Astrocyte (in vitro differentiated cells and primary cell): ENCODE measurements at regions not wholly inside any gene's neighbourhood (a gene's known extent, or its start where the extent isn't known, plus 50 kb on each side); places are given as distances from the start of the nearest gene placed in this dataset.

Experiments used
- DNase-seq: peaks from one replicate; pipeline ENCODE4 v3.0.0-alpha.2; 2010; ENCODE audit warnings: low read depth
- FAIRE-seq: peaks from 2 replicates; lab custom pipeline; 2011; peaks lifted over from hg19 to GRCh38; lab: Jason Lieb, UNC
- H2AFZ ChIP-seq: 2 replicates; pipeline ENCODE4 v1.6.0; 2012; ENCODE audit warnings: low read depth, low read length, inconsistent platforms
- H3K27ac ChIP-seq: 2 replicates; pipeline ENCODE4 v1.5.1; 2011; ENCODE audit warnings: low read depth, low read length, inconsistent platforms
- H3K27me3 ChIP-seq: 2 replicates; pipeline ENCODE4 v1.6.0; 2011; ENCODE audit warnings: low read length, inconsistent platforms; ENCODE audit not compliant: insufficient read depth
- H3K36me3 ChIP-seq: 2 replicates; pipeline ENCODE4 v1.5.1; 2011; ENCODE audit warnings: low read length, inconsistent platforms; ENCODE audit not compliant: insufficient read depth
- H3K4me1 ChIP-seq: 2 replicates; pipeline ENCODE4 v1.5.1; 2011; ENCODE audit warnings: low read length, inconsistent platforms; ENCODE audit not compliant: insufficient read depth
- H3K4me2 ChIP-seq: 2 replicates; pipeline ENCODE4 v1.6.0; 2012; ENCODE audit warnings: low read length, inconsistent platforms
- H3K4me3 ChIP-seq: 2 replicates; pipeline ENCODE4 v1.5.1; 2011; ENCODE audit warnings: low read depth, mild to moderate bottlenecking, low read length, inconsistent platforms; ENCODE audit not compliant: insufficient read depth
- H3K79me2 ChIP-seq: 2 replicates; pipeline ENCODE4 v1.6.0; 2012; ENCODE audit warnings: mild to moderate bottlenecking, low read length, inconsistent platforms; ENCODE audit not compliant: insufficient read depth
- H3K9ac ChIP-seq: 2 replicates; pipeline ENCODE4 v1.6.0; 2012; ENCODE audit warnings: mild to moderate bottlenecking, low read length, inconsistent platforms
- H3K9me3 ChIP-seq: 2 replicates; pipeline ENCODE4 v1.5.1; 2012; ENCODE audit warnings: low read depth, mild to moderate bottlenecking, low read length, inconsistent platforms; ENCODE audit not compliant: insufficient read depth
- H4K20me1 ChIP-seq: 2 replicates; pipeline ENCODE4 v1.6.0; 2012; ENCODE audit warnings: low read length, inconsistent platforms; ENCODE audit not compliant: insufficient read depth
- H3K27ac Mint-ChIP-seq: one replicate; pipeline ENCODE4 v1.8.0; 2021; ENCODE audit warnings: mild to moderate bottlenecking, mixed read lengths; ENCODE audit not compliant: unreplicated experiment
- H3K27me3 Mint-ChIP-seq: one replicate; pipeline ENCODE4 v1.8.0; 2021; ENCODE audit warnings: low read depth, mixed read lengths; ENCODE audit not compliant: unreplicated experiment
- H3K36me3 Mint-ChIP-seq: one replicate; pipeline ENCODE4 v1.8.0; 2021; ENCODE audit warnings: low read depth, mixed read lengths; ENCODE audit not compliant: unreplicated experiment
- H3K4me1 Mint-ChIP-seq: one replicate; pipeline ENCODE4 v1.8.0; 2021; ENCODE audit warnings: low read depth, mixed read lengths; ENCODE audit not compliant: unreplicated experiment
- H3K4me3 Mint-ChIP-seq: one replicate; pipeline ENCODE4 v1.8.0; 2021; ENCODE audit warnings: mild to moderate bottlenecking, moderate library complexity, mixed read lengths; ENCODE audit not compliant: unreplicated experiment
- H3K9me3 Mint-ChIP-seq: one replicate; pipeline ENCODE4 v1.8.0; 2021; ENCODE audit warnings: mild to moderate bottlenecking, mixed read lengths; ENCODE audit not compliant: unreplicated experiment
- CTCF ChIP-seq: IDR thresholded peaks from 2 replicates; pipeline ENCODE4 v1.5.1; 2011; ENCODE audit warnings: low read depth, mild to moderate bottlenecking, inconsistent platforms, low read length, moderate library complexity; ENCODE audit not compliant: insufficient read depth
- EZH2 ChIP-seq: IDR thresholded peaks from 2 replicates; pipeline ENCODE4 v1.6.1; 2012; ENCODE audit warnings: mild to moderate bottlenecking, low read length, inconsistent platforms; ENCODE audit not compliant: insufficient read depth

- Mint-ChIP-seq H3K4me1 (no peaks in the 10 kb centered on the region), H3K27ac (no peak overlapping the region), H3K36me3 (no peaks in the 10 kb centered on the region), H3K4me3 (no peak overlapping the region), H3K9me3 (no peaks in the 10 kb centered on the region), H3K27me3 (no peaks in the 10 kb centered on the region)
- no peak overlapping the region for H3K4me3 ChIP-seq
- no peak overlapping the region for H3K27ac ChIP-seq
- H3K9ac ChIP-seq, result no peak overlapping the region
- no peaks in the 10 kb centered on the region for H3K4me1 ChIP-seq
- no peaks in the 10 kb centered on the region for H3K36me3 ChIP-seq
- TF ChIP-seq CTCF (no peak), EZH2 (no peak)
- no peak overlapping the region for H3K4me2 ChIP-seq
- no peak overlapping the region for H2AFZ ChIP-seq
- DNase-seq (no peak), FAIRE-seq (no peak)
- H4K20me1 ChIP-seq, result no peaks in the 10 kb centered on the region
- no peaks in the 10 kb centered on the region for H3K27me3 ChIP-seq
- no peaks in the 10 kb centered on the region for H3K9me3 ChIP-seq
- no peaks in the 10 kb centered on the region for H3K79me2 ChIP-seq
These were observed 662.5 kb upstream of the GBE1 start for GRCh38 chr3:82424031-82424339.

- no peak for FAIRE-seq
These were observed 662.0 kb upstream of the GBE1 start for GRCh38 chr3:82423268-82424030.

More at GRCh38 chr3:82423268-82424030, 662.0 kb upstream of the GBE1 start:
- no peaks in the 10 kb centered on the region for H3K27me3 ChIP-seq
- TF ChIP-seq CTCF (no peak), EZH2 (no peak)
- no peaks in the 10 kb centered on the region for H4K20me1 ChIP-seq
- H3K27me3 Mint-ChIP-seq, result no peaks in the 10 kb centered on the region
- H3K4me2 ChIP-seq, result no peak overlapping the region
- no peaks in the 10 kb centered on the region for H3K36me3 Mint-ChIP-seq
- H3K4me3 ChIP-seq, result no peak overlapping the region
- no peak overlapping the region for H3K9ac ChIP-seq
- H3K9me3 ChIP-seq, result no peaks in the 10 kb centered on the region
- no peak overlapping the region for H3K27ac Mint-ChIP-seq
- no peak for DNase-seq
- no peaks in the 10 kb centered on the region for H3K4me1 Mint-ChIP-seq
- H3K27ac ChIP-seq, result no peak overlapping the region
- H2AFZ ChIP-seq, result no peak overlapping the region
- no peak overlapping the region for H3K4me3 Mint-ChIP-seq
- no peaks in the 10 kb centered on the region for H3K4me1 ChIP-seq
- no peaks in the 10 kb centered on the region for H3K36me3 ChIP-seq
- H3K79me2 ChIP-seq, result no peaks in the 10 kb centered on the region
- no peaks in the 10 kb centered on the region for H3K9me3 Mint-ChIP-seq
